Lower leg skin (tissue), 3 donors: ENCODE measurements at regions not wholly inside any gene's neighbourhood (a gene's known extent, or its start where the extent isn't known, plus 50 kb on each side); places are given as distances from the start of the nearest gene placed in this dataset.

Source experiments
- CTCF ChIP-seq, 3 donors: fragments of 450-650 bp; IDR thresholded peaks; one replicate each; pipeline ENCODE4 v1.5.1; 2016; ENCODE audit warnings: antibody characterized with exemption in 3 of 3, mild to moderate bottlenecking in 3 of 3, moderate library complexity in 2 of 3
- POLR2A ChIP-seq, 2 donors: fragments of 450-650 bp; IDR thresholded peaks; one replicate each; pipeline ENCODE4 v1.6.1; 2016 to 2017; ENCODE audit warnings: antibody characterized with exemption in 2 of 2, mild to moderate bottlenecking in 1 of 2, moderate library complexity in 1 of 2

DNA sequence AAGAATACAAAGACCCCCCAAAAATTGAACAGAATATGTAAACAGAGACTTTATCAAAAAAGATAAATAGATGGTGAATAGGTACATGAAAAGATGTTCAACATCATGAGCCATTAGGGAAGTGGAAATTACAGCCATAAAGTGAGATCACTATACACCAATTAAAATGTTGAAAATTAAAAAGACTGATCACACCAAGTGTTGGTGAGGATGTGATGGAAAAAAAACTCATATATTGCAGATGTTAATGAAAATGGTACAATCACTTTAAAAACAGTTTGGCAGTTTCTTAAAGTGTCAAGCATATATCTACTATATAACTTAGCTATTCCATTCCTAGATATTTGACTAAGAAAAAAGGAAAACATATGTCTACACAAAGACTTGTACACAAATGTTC lies 280.5 kb downstream of the DHX35 start:
- TF ChIP-seq CTCF (IDR thresholded peaks at IDR 0.05) (no peak), POLR2A (IDR thresholded peaks at IDR 0.05) (no peak)
